GM12892 (cell line): ENCODE measurements at regions not wholly inside any gene's neighbourhood (a gene's known extent, or its start where the extent isn't known, plus 50 kb on each side); places are given as distances from the start of the nearest gene placed in this dataset.

Source experiments
- DNase-seq: peaks from one replicate; pipeline ENCODE4 v3.0.0; 2011; ENCODE audit not compliant: insufficient read length
- FAIRE-seq: peaks from 2 replicates; lab custom pipeline; 2011; peaks lifted over from hg19 to GRCh38; lab: Jason Lieb, UNC
- POLR2A ChIP-seq: IDR thresholded peaks from 2 replicates; pipeline ENCODE4 v1.6.1; 2011; ENCODE audit warnings: low read depth, low read length, control low read depth
- POLR2AphosphoS5 ChIP-seq: IDR thresholded peaks from 2 replicates; pipeline ENCODE4 v1.6.1; 2011; ENCODE audit warnings: low read depth, low read length, control low read depth
- TAF1 ChIP-seq: IDR thresholded peaks from 2 replicates; pipeline ENCODE4 v1.6.1; 2011; ENCODE audit warnings: low read depth, mild to moderate bottlenecking, control low read depth, low read length, borderline replicate concordance

- FAIRE-seq (no peak), DNase-seq (no peak)
- TF ChIP-seq POLR2A (no peak), POLR2AphosphoS5 (no peak), TAF1 (no peak)
Observed at GRCh38 chr4:128527351-128527750, 239.7 kb upstream of the PGRMC2 start.

GRCh38 chr4:128525992-128526630, 238.5 kb upstream of the PGRMC2 start:
- no peak for FAIRE-seq
- TF ChIP-seq POLR2AphosphoS5 (no peak), POLR2A (no peak), TAF1 (no peak)
- no peak for DNase-seq

- TF ChIP-seq POLR2A (no peak), POLR2AphosphoS5 (no peak), TAF1 (no peak)
- DNase-seq = no peak
- FAIRE-seq = no peak
Observed at GRCh38 chr4:128525387-128525786, 237.8 kb upstream of the PGRMC2 start.

GRCh38 chr4:128524311-128524710, 236.7 kb upstream of the PGRMC2 start:
- no peak for TF ChIP-seq TAF1
- no peak for TF ChIP-seq POLR2AphosphoS5
- FAIRE-seq (no peak), DNase-seq (no peak)

DNA sequence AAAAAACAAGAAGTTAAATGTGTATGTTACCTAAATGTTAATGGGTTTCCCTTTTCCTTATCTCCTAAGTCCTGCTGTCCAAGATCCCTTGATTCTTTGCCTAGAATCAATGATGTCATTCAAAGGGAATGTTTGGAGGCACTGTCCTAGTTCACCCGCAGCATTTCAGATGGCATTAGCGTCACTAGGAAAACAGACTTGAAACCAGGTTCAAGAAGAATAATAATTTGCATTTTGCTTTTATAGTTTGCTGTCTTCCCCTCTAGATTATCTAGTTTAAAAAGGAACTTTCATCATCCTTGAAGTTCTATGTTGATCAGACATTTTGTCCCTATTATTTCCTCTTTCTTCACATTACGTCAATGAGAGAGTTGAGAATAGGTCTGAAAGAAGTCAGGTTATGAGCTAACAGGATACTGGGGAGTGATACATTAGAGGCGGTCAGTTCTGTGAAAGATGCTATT, 234.1 kb upstream of the PGRMC2 start:
- TF ChIP-seq POLR2A (no peak), TAF1 (no peak), POLR2AphosphoS5 (no peak)
- DNase-seq = no peak

DNA sequence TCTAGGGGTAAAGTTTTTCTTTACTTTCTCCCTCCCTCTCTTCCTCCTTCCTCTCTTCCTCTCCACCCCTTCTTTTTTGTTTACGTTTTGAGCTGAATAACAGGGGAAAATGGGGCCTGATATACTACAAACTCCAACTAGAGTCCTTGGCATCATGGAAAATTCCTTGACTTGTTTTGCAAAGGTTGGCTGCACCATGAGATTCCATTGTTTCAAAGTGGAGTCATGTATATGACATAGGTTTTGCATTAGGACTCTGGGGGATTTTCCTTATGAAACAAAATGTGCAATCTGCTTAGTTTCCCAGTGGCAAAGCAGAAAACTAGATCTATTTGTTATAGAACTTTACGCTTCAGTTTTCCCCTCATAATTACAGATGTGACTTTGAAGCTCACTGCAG, 233.5 kb upstream of the PGRMC2 start:
- DNase-seq = no peak
- no peak for TF ChIP-seq POLR2AphosphoS5
- TF ChIP-seq POLR2A = no peak
- no peak for TF ChIP-seq TAF1
- no peak for FAIRE-seq

More for the DNA sequence above, 234.1 kb upstream of the PGRMC2 start:
- no peak for FAIRE-seq

DNA sequence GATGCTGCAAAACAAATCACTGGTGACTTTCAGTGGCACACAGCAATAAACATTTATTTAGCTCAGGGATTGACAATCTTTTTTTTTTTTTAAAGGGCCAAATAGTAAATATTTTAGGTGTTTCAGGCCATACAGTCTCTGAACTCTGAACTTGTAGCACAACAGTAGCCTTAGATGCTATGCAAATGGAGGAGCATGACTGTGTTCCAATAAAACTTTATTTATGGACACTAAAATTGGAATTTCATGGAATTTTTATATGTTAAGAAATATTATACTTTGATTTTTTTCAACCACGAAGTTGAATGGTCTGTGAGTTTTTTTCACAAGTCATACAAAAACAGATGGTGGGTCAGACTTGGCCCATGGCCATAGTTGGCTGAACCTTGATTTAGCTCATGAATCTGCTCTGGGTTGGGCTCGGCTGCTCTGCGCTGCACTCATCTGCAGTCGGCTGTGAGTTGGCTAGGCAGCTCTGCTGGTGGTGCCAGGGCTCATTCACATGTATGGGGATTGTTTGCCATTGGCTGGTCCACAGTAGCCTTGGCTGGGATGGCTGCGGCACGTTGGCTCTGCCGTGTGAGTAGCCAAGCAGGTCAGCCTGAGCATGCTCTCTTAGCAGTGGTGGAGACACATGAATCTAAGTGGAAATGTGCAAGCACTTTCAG, 231.7 kb upstream of the PGRMC2 start:
- FAIRE-seq (no peak), DNase-seq (no peak)
- TF ChIP-seq TAF1 (no peak), POLR2A (no peak), POLR2AphosphoS5 (no peak)

DNA sequence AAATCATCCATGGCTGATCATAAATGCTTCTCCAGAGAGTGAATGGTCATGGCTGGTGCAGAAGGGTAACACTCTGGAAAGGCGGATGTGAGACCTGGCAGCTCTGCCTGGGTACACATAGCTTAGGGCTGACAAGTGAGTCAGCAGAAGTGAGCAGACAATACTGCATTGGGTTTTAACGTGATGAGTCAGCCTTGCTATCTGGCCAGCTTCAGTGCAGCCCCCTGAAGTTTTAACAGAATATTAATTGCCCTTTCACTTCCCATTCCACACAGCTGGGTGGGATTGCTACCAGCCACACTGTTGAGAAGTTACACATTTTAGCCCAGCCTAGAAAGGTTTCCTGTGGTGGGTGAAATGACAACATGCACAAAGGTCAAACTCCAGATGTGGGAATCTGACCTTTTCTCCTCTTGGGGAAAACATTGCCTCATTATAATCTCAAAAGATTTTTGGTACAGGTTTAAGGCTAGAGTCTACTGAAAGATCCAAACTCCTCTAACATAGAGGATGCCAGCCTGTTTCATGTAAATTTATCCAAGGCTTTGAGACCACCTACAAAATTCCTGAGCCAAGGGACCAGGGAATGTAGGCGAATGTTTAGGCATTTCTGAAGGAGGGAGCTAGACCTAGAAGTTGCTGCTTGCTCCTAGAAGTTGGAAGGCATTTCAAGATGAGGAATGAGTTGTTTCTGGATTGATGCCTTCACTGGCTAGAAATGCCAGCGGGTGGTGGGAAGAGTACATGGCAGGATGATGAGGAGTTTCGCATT, 230.3 kb upstream of the PGRMC2 start:
- FAIRE-seq (peak; percentile 97), DNase-seq (peak; percentile 41)
- TF ChIP-seq POLR2AphosphoS5 (peak; percentile 18; the same call in 1 of the 2 replicates), POLR2A (no peak), TAF1 (no peak)

DNA sequence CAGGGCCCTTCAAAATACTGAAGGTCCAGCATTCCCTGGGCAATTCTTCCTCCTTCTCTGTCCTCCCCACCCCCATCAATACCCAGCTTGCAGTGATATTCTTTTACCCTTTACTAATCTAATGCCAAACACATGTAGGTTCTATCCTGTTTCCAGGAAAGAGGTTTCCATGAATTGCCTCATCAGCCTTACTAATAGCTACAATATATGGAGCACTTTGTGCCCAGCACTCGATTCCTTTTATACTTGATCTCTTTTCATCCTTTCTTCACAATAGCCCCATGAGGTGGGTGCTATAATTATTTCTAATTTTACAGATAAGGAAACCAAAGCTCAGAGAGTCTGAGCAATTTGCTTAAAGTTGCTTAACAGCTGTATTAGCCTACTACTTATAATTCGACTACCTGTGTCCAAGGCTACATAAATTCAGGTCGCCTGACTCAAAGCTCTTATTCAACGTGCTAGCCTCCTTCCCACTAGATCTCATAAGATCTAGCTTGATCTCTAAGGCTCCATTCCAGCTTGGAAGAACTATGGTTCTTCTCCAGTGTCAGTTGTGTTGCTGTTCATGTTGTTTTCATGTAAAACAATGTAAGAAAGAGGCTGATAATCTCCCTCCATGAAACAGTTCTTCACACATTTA, 229.6 kb upstream of the PGRMC2 start:
- FAIRE-seq = no peak
- DNase-seq = no peak
- TF ChIP-seq POLR2A = no peak
- TF ChIP-seq POLR2AphosphoS5 = no peak
- TF ChIP-seq TAF1 = no peak

DNA sequence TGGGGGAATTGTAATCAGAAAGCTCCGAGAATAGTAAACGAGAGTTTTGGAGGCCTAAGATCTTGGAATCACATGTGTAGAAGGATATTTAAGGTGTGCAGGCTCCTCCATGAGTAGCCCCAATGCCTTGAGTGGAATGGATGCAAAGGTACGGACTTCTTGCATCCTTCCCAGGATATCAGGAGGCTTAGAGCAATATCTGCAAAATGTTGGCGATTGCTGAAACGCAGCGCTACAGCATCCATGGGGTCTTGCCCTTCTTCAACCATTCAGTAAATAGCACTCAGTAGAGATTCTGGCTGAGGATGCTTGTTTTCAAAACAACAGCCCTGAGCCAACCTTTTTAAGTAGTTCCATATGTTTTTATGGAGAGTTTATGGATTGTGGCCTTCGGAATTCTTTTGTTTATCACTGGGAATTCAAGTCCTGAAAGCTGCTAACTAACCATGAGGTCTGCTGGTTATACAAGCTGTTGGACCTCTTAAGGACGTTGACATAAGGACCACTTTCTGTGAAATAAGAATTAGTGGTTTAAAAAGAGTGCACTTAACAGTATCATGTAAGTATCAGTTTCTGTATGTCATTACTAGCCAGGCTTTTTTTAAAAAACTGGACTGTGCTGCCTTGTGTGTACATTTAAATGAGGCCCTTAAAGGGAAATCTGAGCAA, 228.8 kb upstream of the PGRMC2 start:
- DNase-seq = no peak
- peak; percentile 5 for FAIRE-seq
- TF ChIP-seq POLR2A (no peak), POLR2AphosphoS5 (no peak)

- no peak for DNase-seq
- no peak for FAIRE-seq
- no peak for TF ChIP-seq TAF1
- TF ChIP-seq POLR2AphosphoS5 = no peak
- no peak for TF ChIP-seq POLR2A
Observed at GRCh38 chr4:128513664-128514484, 226.3 kb upstream of the PGRMC2 start.
